CD8-positive, alpha-beta memory T cell (primary cell): ENCODE measurements at regions not wholly inside any gene's neighbourhood (a gene's known extent, or its start where the extent isn't known, plus 50 kb on each side); places are given as distances from the start of the nearest gene placed in this dataset.

Source experiments
- CTCF ChIA-PET: fragments of 350-600 bp; sonication (Branson Sonifier 250); formaldehyde crosslinking; loops from one replicate; lab custom pipeline; 2021; ENCODE audit warnings: antibody characterized with exemption; lab: Charles Lee
- POLR2A ChIA-PET: fragments of 350-600 bp; sonication (Branson Sonifier 250); formaldehyde crosslinking; loops from one replicate; lab custom pipeline; 2021; ENCODE audit warnings: antibody characterized with exemption; lab: Charles Lee
- DNase-seq, 5 donors: peaks; one replicate each; pipeline versions ENCODE4 v3.0.0 to v3.0.0-alpha.2; 2020 to 2022; ENCODE audit warnings: mixed read lengths in 1 of 5
- H3K27ac ChIP-seq: one replicate; pipeline ENCODE4 v1.7.0; 2013; ENCODE audit warnings: low read depth, mild to moderate bottlenecking, low read length, moderate library complexity
- H3K27me3 ChIP-seq: 2 replicates; pipeline ENCODE4 v1.7.0; 2013; ENCODE audit warnings: low read length, mild to moderate bottlenecking; ENCODE audit not compliant: insufficient read depth, poor library complexity, severe bottlenecking
- H3K36me3 ChIP-seq: 2 replicates; pipeline ENCODE4 v1.7.0; 2013; ENCODE audit warnings: mild to moderate bottlenecking, low read length, moderate library complexity; ENCODE audit not compliant: insufficient read depth
- H3K4me1 ChIP-seq: 2 replicates; pipeline ENCODE4 v1.7.0; 2013; ENCODE audit warnings: mild to moderate bottlenecking, low read length, moderate library complexity; ENCODE audit not compliant: insufficient read depth
- H3K4me3 ChIP-seq: 2 replicates; pipeline ENCODE4 v1.7.0; 2013; ENCODE audit warnings: mild to moderate bottlenecking, low read length
- H3K9me3 ChIP-seq: 2 replicates; pipeline ENCODE4 v1.7.0; 2013; ENCODE audit warnings: mild to moderate bottlenecking, low read length
- H3K27ac Mint-ChIP-seq, 8 donors: one replicate each; pipeline ENCODE4 v1.8.0; 2020 to 2021; ENCODE audit warnings: mixed read lengths in 8 of 8, mild to moderate bottlenecking in 6 of 8, inconsistent platforms in 3 of 8, moderate library complexity in 3 of 8
- H3K27me3 Mint-ChIP-seq, 2 donors: one replicate each; pipeline ENCODE4 v1.8.0; 2020 to 2021; ENCODE audit warnings: mixed read lengths in 2 of 2, mild to moderate bottlenecking in 1 of 2, moderate library complexity in 1 of 2
- H3K36me3 Mint-ChIP-seq, 3 donors: one replicate each; pipeline ENCODE4 v1.8.0; 2020 to 2021; ENCODE audit warnings: mixed read lengths in 3 of 3, inconsistent platforms in 1 of 3, mild to moderate bottlenecking in 1 of 3
- H3K4me1 Mint-ChIP-seq, 3 donors: one replicate each; pipeline ENCODE4 v1.8.0; 2020 to 2021; ENCODE audit warnings: mixed read lengths in 3 of 3, inconsistent platforms in 1 of 3, mild to moderate bottlenecking in 1 of 3
- H3K4me3 Mint-ChIP-seq, 7 donors: one replicate each; pipeline ENCODE4 v1.8.0; 2020 to 2021; ENCODE audit warnings: mixed read lengths in 7 of 7, mild to moderate bottlenecking in 6 of 7, moderate library complexity in 4 of 7, inconsistent platforms in 2 of 7
- H3K9me3 Mint-ChIP-seq, 5 donors: one replicate each; pipeline ENCODE4 v1.8.0; 2020 to 2022; ENCODE audit warnings: mixed read lengths in 5 of 5, mild to moderate bottlenecking in 3 of 5, moderate library complexity in 2 of 5, inconsistent platforms in 1 of 5

DNA sequence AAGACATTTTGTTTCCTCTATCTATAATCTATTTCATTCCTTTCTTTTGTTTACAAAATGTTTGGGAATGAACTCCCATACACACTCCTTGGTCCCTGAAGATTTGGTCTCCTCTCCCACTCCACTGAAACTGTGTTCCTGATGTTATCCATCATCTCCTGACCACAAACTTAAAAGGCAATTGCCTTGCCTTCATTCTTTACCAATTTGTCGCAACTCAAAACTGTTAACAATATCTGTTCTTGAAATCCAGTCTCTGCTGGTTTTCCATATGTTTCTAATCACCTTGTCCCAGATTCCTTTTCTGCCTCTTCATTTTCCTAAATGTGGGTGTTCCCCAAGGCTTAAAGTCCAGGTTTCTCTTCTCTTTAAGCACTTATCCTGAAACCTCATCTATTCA lies 262.2 kb upstream of the TTC29 start:
- H3K27ac Mint-ChIP-seq, result no peak overlapping the region
- H3K9me3 Mint-ChIP-seq, result no peaks in the 10 kb centered on the region
- no peak for DNase-seq
- CTCF ChIA-PET, result no interaction called here
- Histone ChIP-seq H3K9me3 (no peaks in the 10 kb centered on the region), H3K4me1 (no peaks in the 10 kb centered on the region), H3K27me3 (no peaks in the 10 kb centered on the region), H3K4me3 (no peak overlapping the region), H3K27ac (no peak overlapping the region), H3K36me3 (no peaks in the 10 kb centered on the region)
- no peaks in the 10 kb centered on the region for H3K27me3 Mint-ChIP-seq
- no peaks in the 10 kb centered on the region for H3K4me1 Mint-ChIP-seq
- H3K36me3 Mint-ChIP-seq, result no peaks in the 10 kb centered on the region
- POLR2A ChIA-PET, result no interaction called here
- no peak overlapping the region for H3K4me3 Mint-ChIP-seq

DNA sequence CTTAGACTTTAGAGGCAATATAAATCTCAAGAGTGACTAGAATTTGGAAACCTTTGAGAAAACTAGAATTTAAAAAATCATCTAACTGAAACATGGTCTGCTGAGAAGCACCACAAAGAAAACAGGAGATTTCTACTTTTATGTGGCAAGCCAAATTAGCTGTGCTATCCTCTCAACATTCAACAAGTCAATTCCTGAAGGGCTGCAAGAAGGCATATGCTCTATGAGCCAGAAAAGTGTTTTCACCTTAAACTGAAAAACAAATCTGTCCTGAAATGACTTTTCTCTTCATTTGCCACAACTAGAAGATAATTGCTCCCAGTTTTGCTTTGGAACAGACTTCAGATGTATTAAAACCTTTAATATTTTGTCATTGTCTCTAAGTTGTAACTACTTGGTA lies 263.2 kb upstream of the EDNRA start:
- POLR2A ChIA-PET, result no interaction called here
- Mint-ChIP-seq H3K9me3 (peaks cover 0 to 8% (median 0%) of the 10 kb centered on the region in 5 donors), H3K4me1 (no peaks in the 10 kb centered on the region), H3K36me3 (no peaks in the 10 kb centered on the region), H3K27me3 (peaks cover 0 to 13% of the 10 kb centered on the region in 2 donors), H3K4me3 (no peak overlapping the region), H3K27ac (no peak overlapping the region)
- H3K9me3 ChIP-seq, result no peaks in the 10 kb centered on the region
- no peak overlapping the region for H3K27ac ChIP-seq
- DNase-seq, result no peak
- H3K36me3 ChIP-seq, result no peaks in the 10 kb centered on the region
- H3K4me3 ChIP-seq, result no peak overlapping the region
- H3K27me3 ChIP-seq, result no peaks in the 10 kb centered on the region
- no peaks in the 10 kb centered on the region for H3K4me1 ChIP-seq
- CTCF ChIA-PET, result no interaction called here

DNA sequence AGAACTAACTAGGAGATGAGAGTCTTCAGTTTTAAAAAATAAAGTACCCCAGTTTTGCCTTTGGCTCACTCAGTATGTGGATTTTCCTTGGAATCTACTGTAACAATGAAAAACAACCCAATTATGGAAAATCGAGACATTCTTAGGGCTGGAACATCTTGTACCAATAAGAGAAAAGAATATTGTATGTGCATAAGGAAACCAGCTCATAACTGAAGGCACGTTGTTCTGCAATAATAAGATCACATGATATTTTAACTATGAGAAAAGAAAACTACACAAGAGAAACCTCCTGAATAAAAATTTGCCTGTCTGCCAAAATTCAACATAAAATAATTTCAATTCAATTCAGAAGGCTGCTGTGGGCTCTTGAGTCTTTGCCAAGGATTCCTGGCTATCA lies 261.8 kb upstream of the EDNRA start:
- Histone ChIP-seq H3K36me3 (no peaks in the 10 kb centered on the region), H3K4me1 (no peaks in the 10 kb centered on the region), H3K9me3 (no peaks in the 10 kb centered on the region), H3K27ac (no peak overlapping the region), H3K27me3 (no peaks in the 10 kb centered on the region), H3K4me3 (no peak overlapping the region)
- Mint-ChIP-seq H3K27me3 (peaks cover 0 to 7% of the 10 kb centered on the region in 2 donors), H3K4me1 (no peaks in the 10 kb centered on the region), H3K36me3 (no peaks in the 10 kb centered on the region), H3K4me3 (no peak overlapping the region), H3K27ac (no peak overlapping the region), H3K9me3 (peaks cover 0 to 3% (median 0%) of the 10 kb centered on the region in 5 donors)
- ChIA-PET POLR2A (no interaction called here), CTCF (no interaction called here)
- no peak for DNase-seq

DNA sequence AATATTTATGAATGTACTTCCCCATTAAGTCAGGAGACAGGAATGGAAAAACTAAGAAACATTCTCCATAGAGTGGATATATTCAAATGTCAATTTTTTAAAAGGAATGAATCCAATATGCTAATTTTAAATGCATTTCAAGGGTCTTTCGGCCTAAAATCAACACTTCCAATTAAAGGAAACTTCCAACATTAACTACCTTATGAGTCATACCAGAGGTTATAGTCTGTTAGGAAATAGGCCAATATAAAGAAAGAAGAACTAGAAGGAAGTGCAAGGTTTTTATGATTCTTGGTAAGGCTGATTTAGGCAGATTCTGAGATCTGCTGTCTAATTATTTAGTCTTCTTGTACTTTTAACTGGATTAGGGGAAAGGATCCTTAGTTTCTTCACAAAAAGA lies 260.1 kb upstream of the EDNRA start:
- Histone ChIP-seq H3K27me3 (no peaks in the 10 kb centered on the region), H3K9me3 (no peaks in the 10 kb centered on the region), H3K27ac (no peak overlapping the region), H3K4me1 (no peaks in the 10 kb centered on the region), H3K36me3 (no peaks in the 10 kb centered on the region), H3K4me3 (no peak overlapping the region)
- Mint-ChIP-seq H3K4me1 (no peaks in the 10 kb centered on the region), H3K27ac (no peak overlapping the region), H3K27me3 (no peaks in the 10 kb centered on the region), H3K9me3 (peaks cover 0 to 2% (median 0%) of the 10 kb centered on the region in 5 donors), H3K4me3 (no peak overlapping the region), H3K36me3 (no peaks in the 10 kb centered on the region)
- ChIA-PET POLR2A (no interaction called here), CTCF (no interaction called here)
- DNase-seq, result no peak

DNA sequence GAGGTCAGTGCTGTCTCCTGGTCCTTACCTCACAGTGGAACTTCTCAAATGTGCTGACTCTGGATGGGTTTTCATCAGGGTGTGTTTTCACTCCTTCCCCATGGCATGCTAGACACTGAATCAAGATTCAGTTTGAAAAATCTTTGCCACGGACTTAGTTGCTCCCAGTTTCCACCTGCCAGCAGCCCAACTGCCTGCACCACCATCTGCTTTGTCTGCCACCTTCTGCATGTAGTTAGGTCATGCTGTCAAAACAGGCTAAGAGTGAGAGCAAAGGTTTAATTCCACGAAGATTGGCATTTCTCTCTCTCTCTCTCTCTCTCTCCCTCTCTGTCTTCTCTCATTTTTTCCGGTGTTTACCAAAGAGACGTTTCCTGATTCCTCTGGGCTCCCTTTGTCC lies 258.0 kb upstream of the EDNRA start:
- CTCF ChIA-PET, result no interaction called here
- Histone ChIP-seq H3K27me3 (no peaks in the 10 kb centered on the region), H3K36me3 (no peaks in the 10 kb centered on the region), H3K9me3 (no peaks in the 10 kb centered on the region), H3K4me3 (no peak overlapping the region), H3K27ac (no peak overlapping the region), H3K4me1 (no peaks in the 10 kb centered on the region)
- Mint-ChIP-seq H3K27me3 (no peaks in the 10 kb centered on the region), H3K4me1 (no peaks in the 10 kb centered on the region), H3K4me3 (no peak overlapping the region), H3K9me3 (peaks cover 0 to 2% (median 0%) of the 10 kb centered on the region in 5 donors), H3K27ac (no peak overlapping the region), H3K36me3 (no peaks in the 10 kb centered on the region)
- POLR2A ChIA-PET, result no interaction called here
- DNase-seq, result no peak

GRCh38 chr4:147223576-147223975 lies 257.3 kb upstream of the EDNRA start:
- H3K27ac ChIP-seq, result no peak overlapping the region
- POLR2A ChIA-PET, result no interaction called here
- H3K9me3 ChIP-seq, result no peaks in the 10 kb centered on the region
- no peak for DNase-seq
- no peak overlapping the region for H3K27ac Mint-ChIP-seq
- no peaks in the 10 kb centered on the region for H3K4me1 Mint-ChIP-seq
- H3K9me3 Mint-ChIP-seq, result no peaks in the 10 kb centered on the region
- H3K36me3 Mint-ChIP-seq, result no peaks in the 10 kb centered on the region
- no peaks in the 10 kb centered on the region for H3K36me3 ChIP-seq
- no peaks in the 10 kb centered on the region for H3K27me3 Mint-ChIP-seq
- CTCF ChIA-PET, result no interaction called here
- H3K4me1 ChIP-seq, result no peaks in the 10 kb centered on the region
- H3K4me3 ChIP-seq, result no peak overlapping the region
- no peaks in the 10 kb centered on the region for H3K27me3 ChIP-seq
- H3K4me3 Mint-ChIP-seq, result no peak overlapping the region

- H3K4me3 ChIP-seq, result no peak overlapping the region
- no peak for DNase-seq
- no peak overlapping the region for H3K4me3 Mint-ChIP-seq
- H3K9me3 Mint-ChIP-seq, result peaks cover 0 to 5% (median 0%) of the 10 kb centered on the region in 5 donors
- H3K36me3 ChIP-seq, result no peaks in the 10 kb centered on the region
- POLR2A ChIA-PET, result no interaction called here
- H3K9me3 ChIP-seq, result no peaks in the 10 kb centered on the region
- no peak overlapping the region for H3K27ac Mint-ChIP-seq
- no peaks in the 10 kb centered on the region for H3K36me3 Mint-ChIP-seq
- CTCF ChIA-PET, result no interaction called here
- no peaks in the 10 kb centered on the region for H3K27me3 Mint-ChIP-seq
- no peaks in the 10 kb centered on the region for H3K27me3 ChIP-seq
- H3K4me1 Mint-ChIP-seq, result no peaks in the 10 kb centered on the region
- H3K4me1 ChIP-seq, result no peaks in the 10 kb centered on the region
- no peak overlapping the region for H3K27ac ChIP-seq
Observed at GRCh38 chr4:147236806-147237205, 244.1 kb upstream of the EDNRA start.

DNA sequence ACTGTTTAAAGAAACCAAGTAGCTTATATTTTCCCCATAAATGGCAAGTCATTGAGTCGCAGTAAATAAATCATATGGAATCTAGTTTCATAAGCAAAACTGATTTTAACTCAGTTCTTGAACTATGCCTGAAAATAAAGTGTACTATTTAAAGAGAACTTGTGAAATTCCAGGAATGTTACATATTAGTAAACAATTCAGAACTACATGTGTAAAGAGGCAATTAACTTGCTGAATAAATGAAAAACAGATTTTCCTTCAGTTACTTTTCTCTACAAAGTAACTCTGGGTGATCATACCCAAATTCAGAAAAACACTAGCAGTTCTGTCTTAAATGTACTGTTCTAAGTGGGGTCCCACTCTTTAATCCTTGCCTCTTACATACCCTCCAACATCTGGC lies 236.1 kb upstream of the EDNRA start:
- ChIA-PET CTCF (no interaction called here), POLR2A (no interaction called here)
- Mint-ChIP-seq H3K4me1 (no peaks in the 10 kb centered on the region), H3K36me3 (no peaks in the 10 kb centered on the region), H3K27ac (no peak overlapping the region), H3K9me3 (peaks cover 0 to 2% (median 0%) of the 10 kb centered on the region in 5 donors), H3K4me3 (no peak overlapping the region), H3K27me3 (peaks cover 0 to 1% of the 10 kb centered on the region in 2 donors)
- no peaks in the 10 kb centered on the region for H3K4me1 ChIP-seq
- no peak overlapping the region for H3K4me3 ChIP-seq
- no peaks in the 10 kb centered on the region for H3K9me3 ChIP-seq
- no peaks in the 10 kb centered on the region for H3K27me3 ChIP-seq
- no peak overlapping the region for H3K27ac ChIP-seq
- no peaks in the 10 kb centered on the region for H3K36me3 ChIP-seq
- no peak for DNase-seq

DNA sequence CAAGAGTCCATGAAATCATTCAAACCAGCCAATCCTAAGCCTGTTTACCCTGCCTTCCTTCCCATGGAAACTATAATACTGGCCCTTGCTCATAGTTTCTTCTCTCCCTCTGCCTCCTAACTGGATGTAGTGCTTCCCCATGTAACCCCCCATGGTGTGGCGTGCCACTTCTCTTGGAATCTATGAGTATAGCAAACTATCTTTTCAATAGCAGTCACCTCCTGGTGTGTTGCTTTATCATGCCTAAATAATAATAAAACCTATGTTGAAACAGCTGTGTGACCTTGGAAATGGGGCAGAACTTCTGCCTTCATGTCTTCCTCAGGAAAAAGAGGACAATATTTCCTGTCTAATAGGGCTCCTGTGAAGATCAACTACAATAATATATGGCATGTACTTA lies 234.8 kb upstream of the EDNRA start:
- Mint-ChIP-seq H3K36me3 (no peaks in the 10 kb centered on the region), H3K4me1 (no peaks in the 10 kb centered on the region), H3K4me3 (no peak overlapping the region), H3K27me3 (peaks cover 0 to 1% of the 10 kb centered on the region in 2 donors), H3K9me3 (peaks cover 0 to 2% (median 0%) of the 10 kb centered on the region in 5 donors), H3K27ac (no peak overlapping the region)
- H3K4me1 ChIP-seq, result no peaks in the 10 kb centered on the region
- ChIA-PET CTCF (no interaction called here), POLR2A (no interaction called here)
- H3K9me3 ChIP-seq, result no peaks in the 10 kb centered on the region
- no peaks in the 10 kb centered on the region for H3K36me3 ChIP-seq
- H3K4me3 ChIP-seq, result no peak overlapping the region
- no peaks in the 10 kb centered on the region for H3K27me3 ChIP-seq
- no peak for DNase-seq
- no peak overlapping the region for H3K27ac ChIP-seq
